Osteoblast (primary cell): ENCODE measurements at regions not wholly inside any gene's neighbourhood (a gene's known extent, or its start where the extent isn't known, plus 50 kb on each side); places are given as distances from the start of the nearest gene placed in this dataset.

Experiments used
- DNase-seq: peaks from one replicate; pipeline ENCODE4 v3.0.0; 2011; ENCODE audit warnings: low spot score, mixed read lengths; ENCODE audit not compliant: insufficient read length; ENCODE audit errors: missing footprints
- H2AFZ ChIP-seq: 2 replicates; pipeline ENCODE4 v1.6.0; 2011; ENCODE audit warnings: mild to moderate bottlenecking, low read length
- H3K27ac ChIP-seq: 2 replicates; pipeline ENCODE4 v1.5.1; 2011; ENCODE audit warnings: mild to moderate bottlenecking, low read depth, low read length, moderate library complexity
- H3K27me3 ChIP-seq: 2 replicates; pipeline ENCODE4 v1.6.0; 2012; ENCODE audit warnings: mild to moderate bottlenecking, control low read depth, inconsistent platforms, low read length, moderate library complexity; ENCODE audit not compliant: insufficient read depth
- H3K36me3 ChIP-seq: 2 replicates; pipeline ENCODE4 v1.5.1; 2011; ENCODE audit warnings: mild to moderate bottlenecking, low read length, control low read depth, moderate library complexity; ENCODE audit not compliant: insufficient read depth
- H3K4me1 ChIP-seq: 2 replicates; pipeline ENCODE4 v1.5.1; 2011; ENCODE audit warnings: mild to moderate bottlenecking, low read length, control low read depth, moderate library complexity; ENCODE audit not compliant: insufficient read depth
- H3K4me2 ChIP-seq: 2 replicates; pipeline ENCODE4 v1.6.0; 2011; ENCODE audit warnings: mild to moderate bottlenecking, low read length; ENCODE audit not compliant: insufficient read depth
- H3K4me3 ChIP-seq: fragments of 200-600 bp; sonication (generic); 3 replicates; pipeline ENCODE4 v1.5.1; 2012; ENCODE audit warnings: mild to moderate bottlenecking, low read length, inconsistent platforms; ENCODE audit not compliant: insufficient read depth
- H3K79me2 ChIP-seq: 2 replicates; pipeline ENCODE4 v1.6.0; 2012; ENCODE audit warnings: mild to moderate bottlenecking, low read length, control low read depth, inconsistent platforms; ENCODE audit not compliant: insufficient read depth
- H3K9me3 ChIP-seq: 2 replicates; pipeline ENCODE4 v1.5.1; 2011; ENCODE audit warnings: low read depth, low read length, control low read depth
- H4K20me1 ChIP-seq: 2 replicates; pipeline ENCODE4 v1.6.0; 2012; ENCODE audit warnings: mild to moderate bottlenecking, low read length, control low read depth; ENCODE audit not compliant: insufficient read depth
- CTCF ChIP-seq: IDR thresholded peaks from 2 replicates; pipeline ENCODE4 v1.5.1; 2011; ENCODE audit warnings: mild to moderate bottlenecking, low read depth, low read length, moderate library complexity; ENCODE audit errors: extremely low read depth

GRCh38 chr14:39781466-39781865, 349.2 kb upstream of the FBXO33 start:
- no peak overlapping the region for H3K4me3 ChIP-seq
- no peak for TF ChIP-seq CTCF
- no peak overlapping the region for H2AFZ ChIP-seq
- DNase-seq, result no peak
- no peaks in the 10 kb centered on the region for H3K9me3 ChIP-seq
- no peaks in the 10 kb centered on the region for H3K36me3 ChIP-seq
- H4K20me1 ChIP-seq, result no peaks in the 10 kb centered on the region
- H3K27ac ChIP-seq, result no peak overlapping the region
- no peak overlapping the region for H3K4me2 ChIP-seq
- H3K27me3 ChIP-seq, result no peaks in the 10 kb centered on the region
- no peaks in the 10 kb centered on the region for H3K4me1 ChIP-seq
- no peaks in the 10 kb centered on the region for H3K79me2 ChIP-seq

GRCh38 chr14:39773387-39774126, 341.3 kb upstream of the FBXO33 start:
- H3K4me3 ChIP-seq, result no peak overlapping the region
- no peak overlapping the region for H3K27ac ChIP-seq
- no peak for TF ChIP-seq CTCF
- no peaks in the 10 kb centered on the region for H3K27me3 ChIP-seq
- no peaks in the 10 kb centered on the region for H3K36me3 ChIP-seq
- DNase-seq, result no peak
- no peak overlapping the region for H2AFZ ChIP-seq
- H4K20me1 ChIP-seq, result no peaks in the 10 kb centered on the region
- H3K79me2 ChIP-seq, result no peaks in the 10 kb centered on the region
- no peaks in the 10 kb centered on the region for H3K9me3 ChIP-seq
- no peak overlapping the region for H3K4me2 ChIP-seq
- H3K4me1 ChIP-seq, result no peaks in the 10 kb centered on the region

GRCh38 chr14:39772627-39773026, 340.4 kb upstream of the FBXO33 start:
- no peak overlapping the region for H3K27ac ChIP-seq
- no peak overlapping the region for H3K4me2 ChIP-seq
- H3K36me3 ChIP-seq, result no peaks in the 10 kb centered on the region
- no peaks in the 10 kb centered on the region for H4K20me1 ChIP-seq
- no peaks in the 10 kb centered on the region for H3K4me1 ChIP-seq
- TF ChIP-seq CTCF, result no peak
- no peak overlapping the region for H3K4me3 ChIP-seq
- DNase-seq, result no peak
- H3K9me3 ChIP-seq, result no peaks in the 10 kb centered on the region
- no peaks in the 10 kb centered on the region for H3K79me2 ChIP-seq
- no peak overlapping the region for H2AFZ ChIP-seq
- H3K27me3 ChIP-seq, result no peaks in the 10 kb centered on the region

- no peak for DNase-seq
These were observed 336.4 kb upstream of the FBXO33 start for GRCh38 chr14:39768589-39768988.

More at GRCh38 chr14:39768589-39768988, 336.4 kb upstream of the FBXO33 start:
- Histone ChIP-seq H3K4me1 (no peaks in the 10 kb centered on the region), H2AFZ (no peak overlapping the region), H3K4me3 (no peak overlapping the region), H3K9me3 (peaks cover 3% of the 10 kb centered on the region), H3K27me3 (no peaks in the 10 kb centered on the region), H3K4me2 (no peak overlapping the region), H3K79me2 (no peaks in the 10 kb centered on the region), H4K20me1 (no peaks in the 10 kb centered on the region), H3K36me3 (no peaks in the 10 kb centered on the region), H3K27ac (no peak overlapping the region)
- TF ChIP-seq CTCF, result no peak
